LNCaP clone FGC (cell line): ENCODE measurements at regions not wholly inside any gene's neighbourhood (a gene's known extent, or its start where the extent isn't known, plus 50 kb on each side); places are given as distances from the start of the nearest gene placed in this dataset.

Experiments
- DNase-seq: peaks from one replicate; pipeline ENCODE4 v3.0.0-alpha.2; 2011; ENCODE audit warnings: low read depth
- H3K4me3 ChIP-seq: 2 replicates; pipeline ENCODE4 v1.5.1; 2011; ENCODE audit warnings: mild to moderate bottlenecking, low read depth, low read length, control low read depth
- CTCF ChIP-seq: IDR thresholded peaks from 2 replicates; pipeline ENCODE4 v1.5.1; 2012; ENCODE audit warnings: mild to moderate bottlenecking; ENCODE audit not compliant: control insufficient read depth, insufficient read depth; ENCODE audit errors: extremely low read depth

- no peak for DNase-seq
- H3K4me3 ChIP-seq, result peak overlapping the region; percentile 26; the same call in 1 of the 2 replicates
- no peak for TF ChIP-seq CTCF
Observed at GRCh38 chr6:79422666-79423065, 114.6 kb downstream of the LCA5 start.

- H3K4me3 ChIP-seq, result peak overlapping the region; percentile 26; the same call in 1 of the 2 replicates
- no peak for TF ChIP-seq CTCF
- DNase-seq, result peak; percentile 78
Observed at GRCh38 chr6:79421707-79422484, 115.3 kb downstream of the LCA5 start.

- no peak for TF ChIP-seq CTCF
- no peak overlapping the region for H3K4me3 ChIP-seq
- DNase-seq, result no peak
Observed at GRCh38 chr6:79421001-79421411, 116.2 kb downstream of the LCA5 start.

- DNase-seq, result no peak
- TF ChIP-seq CTCF, result no peak
- no peak overlapping the region for H3K4me3 ChIP-seq
Observed at GRCh38 chr6:79420054-79420453, 117.2 kb downstream of the LCA5 start.

GRCh38 chr6:79416931-79417330, 120.3 kb downstream of the LCA5 start:
- no peak for TF ChIP-seq CTCF
- H3K4me3 ChIP-seq, result no peak overlapping the region
- DNase-seq, result no peak

GRCh38 chr6:79413562-79414002, 123.6 kb downstream of the LCA5 start:
- no peak for DNase-seq
- no peak for TF ChIP-seq CTCF
- no peak overlapping the region for H3K4me3 ChIP-seq

GRCh38 chr6:79410806-79411205, 126.4 kb downstream of the LCA5 start:
- DNase-seq, result no peak
- no peak for TF ChIP-seq CTCF
- no peak overlapping the region for H3K4me3 ChIP-seq
